Mammary epithelial cell (primary cell): ENCODE measurements at regions not wholly inside any gene's neighbourhood (a gene's known extent, or its start where the extent isn't known, plus 50 kb on each side); places are given as distances from the start of the nearest gene placed in this dataset.

Experiments used
- EZH2 ChIP-seq: IDR thresholded peaks from 2 replicates; pipeline ENCODE4 v1.6.1; 2012; ENCODE audit warnings: low read length, inconsistent platforms, borderline replicate concordance
- TF ChIP-seq, protein P1 (sequence below), 2 donors: IDR thresholded peaks in 1 of 2; conservative IDR thresholded peaks in 1 of 2; 2 replicates each; pipeline ENCODE4 v1.5.1; 2011 to 2012; ENCODE audit warnings: inconsistent platforms in 2 of 2, low read length in 2 of 2, mild to moderate bottlenecking in 2 of 2, control low read depth in 1 of 2, low read depth in 1 of 2; ENCODE audit not compliant: insufficient read depth in 1 of 2; ENCODE audit errors: extremely low read depth in 1 of 2

DNA sequence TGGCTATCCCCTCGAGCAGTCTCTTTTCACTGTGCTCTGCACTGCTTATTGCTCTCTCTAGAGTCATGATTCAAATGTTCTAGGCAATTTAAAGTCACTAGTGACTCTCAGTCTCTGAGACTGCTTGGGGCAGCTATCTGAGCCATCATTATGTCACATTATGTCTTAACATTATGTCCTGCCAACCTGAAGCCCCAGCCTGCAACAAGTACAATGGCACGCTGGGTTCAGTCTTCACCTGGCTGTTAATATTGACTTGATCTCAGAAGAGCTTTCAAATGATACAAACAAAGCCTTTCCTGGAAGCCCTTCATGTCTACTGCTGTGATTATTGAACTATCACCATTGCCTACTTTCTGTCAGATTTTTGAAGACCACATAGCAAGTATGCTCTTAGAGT, 128.1 kb upstream of the GRM7 start:
- TF ChIP-seq, protein P1, sequence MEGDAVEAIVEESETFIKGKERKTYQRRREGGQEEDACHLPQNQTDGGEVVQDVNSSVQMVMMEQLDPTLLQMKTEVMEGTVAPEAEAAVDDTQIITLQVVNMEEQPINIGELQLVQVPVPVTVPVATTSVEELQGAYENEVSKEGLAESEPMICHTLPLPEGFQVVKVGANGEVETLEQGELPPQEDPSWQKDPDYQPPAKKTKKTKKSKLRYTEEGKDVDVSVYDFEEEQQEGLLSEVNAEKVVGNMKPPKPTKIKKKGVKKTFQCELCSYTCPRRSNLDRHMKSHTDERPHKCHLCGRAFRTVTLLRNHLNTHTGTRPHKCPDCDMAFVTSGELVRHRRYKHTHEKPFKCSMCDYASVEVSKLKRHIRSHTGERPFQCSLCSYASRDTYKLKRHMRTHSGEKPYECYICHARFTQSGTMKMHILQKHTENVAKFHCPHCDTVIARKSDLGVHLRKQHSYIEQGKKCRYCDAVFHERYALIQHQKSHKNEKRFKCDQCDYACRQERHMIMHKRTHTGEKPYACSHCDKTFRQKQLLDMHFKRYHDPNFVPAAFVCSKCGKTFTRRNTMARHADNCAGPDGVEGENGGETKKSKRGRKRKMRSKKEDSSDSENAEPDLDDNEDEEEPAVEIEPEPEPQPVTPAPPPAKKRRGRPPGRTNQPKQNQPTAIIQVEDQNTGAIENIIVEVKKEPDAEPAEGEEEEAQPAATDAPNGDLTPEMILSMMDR (conservative IDR thresholded peaks at IDR 0.05 in 1 of 2, IDR thresholded peaks at IDR 0.05 in 1 of 2; ENCODE audit: extremely low read depth in 1 of 2, insufficient read depth in 1 of 2, low read depth in 1 of 2, low read length in 2 of 2): no peak
- no peak for TF ChIP-seq EZH2
